Neural progenitor cell (in vitro differentiated cells): ENCODE measurements at regions not wholly inside any gene's neighbourhood (a gene's known extent, or its start where the extent isn't known, plus 50 kb on each side); places are given as distances from the start of the nearest gene placed in this dataset.

Source experiments
- DNase-seq: peaks from one replicate; pipeline ENCODE4 v3.0.0-alpha.2; 2016; ENCODE audit warnings: low spot score
- H2AFZ ChIP-seq: fragments of 200-600 bp; sonication (generic); replicated peaks from 2 replicates; pipeline ENCODE4 v1.6.1; 2016; ENCODE audit warnings: antibody characterized with exemption
- H3F3A ChIP-seq: fragments of 200-600 bp; sonication (generic); 2 replicates; pipeline ENCODE4 v1.6.1; 2016; ENCODE audit warnings: antibody characterized with exemption, low read depth
- H3K27ac ChIP-seq: fragments of 200-600 bp; sonication (generic); 2 replicates; pipeline ENCODE4 v1.5.1; 2016; ENCODE audit warnings: mild to moderate bottlenecking
- H3K27me3 ChIP-seq: fragments of 200-600 bp; sonication (generic); 2 replicates; pipeline ENCODE4 v1.6.1; 2016; ENCODE audit warnings: mild to moderate bottlenecking, moderate library complexity
- H3K36me3 ChIP-seq: fragments of 200-600 bp; sonication (generic); 2 replicates; pipeline ENCODE4 v1.5.1; 2016
- H3K4me1 ChIP-seq: fragments of 200-600 bp; sonication (generic); 2 replicates; pipeline ENCODE4 v1.6.1; 2016; ENCODE audit warnings: mixed run types
- H3K4me2 ChIP-seq: fragments of 200-600 bp; sonication (generic); 2 replicates; pipeline ENCODE4 v1.6.1; 2016
- H3K4me3 ChIP-seq: fragments of 200-600 bp; sonication (generic); 2 replicates; pipeline ENCODE4 v1.5.1; 2016
- H3K79me2 ChIP-seq: fragments of 200-600 bp; sonication (generic); 2 replicates; pipeline ENCODE4 v1.6.1; 2016; ENCODE audit warnings: low read depth
- H3K9ac ChIP-seq: fragments of 200-600 bp; sonication (generic); 2 replicates; pipeline ENCODE4 v1.6.1; 2016
- H3K9me3 ChIP-seq: fragments of 200-600 bp; sonication (generic); 2 replicates; pipeline ENCODE4 v1.5.1; 2016; ENCODE audit warnings: low read depth
- H4K20me1 ChIP-seq: fragments of 200-600 bp; sonication (generic); 2 replicates; pipeline ENCODE4 v1.6.1; 2016; ENCODE audit warnings: low read depth
- H3K27ac Mint-ChIP-seq: 3 replicates; pipeline ENCODE4 v1.8.0; 2021; ENCODE audit warnings: mixed read lengths
- H3K27me3 Mint-ChIP-seq: 2 replicates; pipeline ENCODE4 v1.8.0; 2022; ENCODE audit warnings: low read depth, mild to moderate bottlenecking, inconsistent platforms, moderate library complexity, mixed read lengths; ENCODE audit not compliant: insufficient read depth
- H3K36me3 Mint-ChIP-seq: 3 replicates; pipeline ENCODE4 v1.8.0; 2021; ENCODE audit warnings: mixed read lengths
- H3K4me1 Mint-ChIP-seq: 3 replicates; pipeline ENCODE4 v1.8.0; 2021; ENCODE audit warnings: mixed read lengths
- H3K4me3 Mint-ChIP-seq: 3 replicates; pipeline ENCODE4 v1.8.0; 2021; ENCODE audit warnings: mild to moderate bottlenecking, moderate library complexity, mixed read lengths
- H3K9me3 Mint-ChIP-seq: 3 replicates; pipeline ENCODE4 v1.8.0; 2020; ENCODE audit warnings: mixed read lengths
- EZH2 ChIP-seq: fragments of 200-600 bp; sonication (generic); IDR thresholded peaks from 2 replicates; pipeline ENCODE4 v1.6.1; 2017; ENCODE audit warnings: antibody characterized with exemption, mild to moderate bottlenecking, moderate library complexity
- EZH2phosphoT487 ChIP-seq: fragments of 200-600 bp; sonication (generic); IDR thresholded peaks from 2 replicates; pipeline ENCODE4 v1.6.1; 2017; ENCODE audit warnings: antibody characterized with exemption
- TF ChIP-seq, protein P1 (sequence below): fragments of 200-600 bp; sonication (generic); IDR thresholded peaks from 2 replicates; pipeline ENCODE4 v1.5.1; 2017; ENCODE audit warnings: antibody characterized with exemption, mild to moderate bottlenecking

GRCh38 chr9:1879501-1879900 is 135.6 kb upstream of the SMARCA2 start:
- Mint-ChIP-seq H3K4me1 (no peaks in the 10 kb centered on the region), H3K27me3 (peaks cover 2% of the 10 kb centered on the region)

GRCh38 chr9:1880038-1880565 is 135.0 kb upstream of the SMARCA2 start:
- Mint-ChIP-seq H3K27me3 (peaks cover 4% of the 10 kb centered on the region), H3K4me1 (no peaks in the 10 kb centered on the region), H3K36me3 (no peaks in the 10 kb centered on the region), H3K27ac (no peak overlapping the region), H3K9me3 (no peaks in the 10 kb centered on the region), H3K4me3 (no peak overlapping the region)
- Histone ChIP-seq H3K4me3 (no peak overlapping the region), H3K27me3 (no peaks in the 10 kb centered on the region), H3K4me2 (no peak overlapping the region), H4K20me1 (no peaks in the 10 kb centered on the region), H3F3A (no peaks in the 10 kb centered on the region), H3K4me1 (no peaks in the 10 kb centered on the region), H3K9ac (no peak overlapping the region), H3K27ac (no peak overlapping the region), H3K36me3 (no peaks in the 10 kb centered on the region), H3K79me2 (no peaks in the 10 kb centered on the region), H2AFZ (no peak overlapping the region), H3K9me3 (no peaks in the 10 kb centered on the region)
- no peak for DNase-seq
- TF ChIP-seq EZH2 (no peak), EZH2phosphoT487 (no peak)
- TF ChIP-seq, protein P1, sequence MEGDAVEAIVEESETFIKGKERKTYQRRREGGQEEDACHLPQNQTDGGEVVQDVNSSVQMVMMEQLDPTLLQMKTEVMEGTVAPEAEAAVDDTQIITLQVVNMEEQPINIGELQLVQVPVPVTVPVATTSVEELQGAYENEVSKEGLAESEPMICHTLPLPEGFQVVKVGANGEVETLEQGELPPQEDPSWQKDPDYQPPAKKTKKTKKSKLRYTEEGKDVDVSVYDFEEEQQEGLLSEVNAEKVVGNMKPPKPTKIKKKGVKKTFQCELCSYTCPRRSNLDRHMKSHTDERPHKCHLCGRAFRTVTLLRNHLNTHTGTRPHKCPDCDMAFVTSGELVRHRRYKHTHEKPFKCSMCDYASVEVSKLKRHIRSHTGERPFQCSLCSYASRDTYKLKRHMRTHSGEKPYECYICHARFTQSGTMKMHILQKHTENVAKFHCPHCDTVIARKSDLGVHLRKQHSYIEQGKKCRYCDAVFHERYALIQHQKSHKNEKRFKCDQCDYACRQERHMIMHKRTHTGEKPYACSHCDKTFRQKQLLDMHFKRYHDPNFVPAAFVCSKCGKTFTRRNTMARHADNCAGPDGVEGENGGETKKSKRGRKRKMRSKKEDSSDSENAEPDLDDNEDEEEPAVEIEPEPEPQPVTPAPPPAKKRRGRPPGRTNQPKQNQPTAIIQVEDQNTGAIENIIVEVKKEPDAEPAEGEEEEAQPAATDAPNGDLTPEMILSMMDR: no peak

More at GRCh38 chr9:1879501-1879900, 135.6 kb upstream of the SMARCA2 start:
- Mint-ChIP-seq H3K4me3 (no peak overlapping the region), H3K9me3 (no peaks in the 10 kb centered on the region), H3K36me3 (no peaks in the 10 kb centered on the region), H3K27ac (no peak overlapping the region)
- Histone ChIP-seq H3K36me3 (no peaks in the 10 kb centered on the region), H3K9ac (no peak overlapping the region), H3K27ac (no peak overlapping the region), H3F3A (no peaks in the 10 kb centered on the region), H3K79me2 (no peaks in the 10 kb centered on the region), H4K20me1 (no peaks in the 10 kb centered on the region), H3K4me2 (no peak overlapping the region), H3K4me3 (no peak overlapping the region), H3K4me1 (no peaks in the 10 kb centered on the region), H3K27me3 (no peaks in the 10 kb centered on the region), H2AFZ (no peak overlapping the region), H3K9me3 (no peaks in the 10 kb centered on the region)
- TF ChIP-seq EZH2 (no peak), EZH2phosphoT487 (no peak)
- TF ChIP-seq, protein P1: no peak
- no peak for DNase-seq

DNA sequence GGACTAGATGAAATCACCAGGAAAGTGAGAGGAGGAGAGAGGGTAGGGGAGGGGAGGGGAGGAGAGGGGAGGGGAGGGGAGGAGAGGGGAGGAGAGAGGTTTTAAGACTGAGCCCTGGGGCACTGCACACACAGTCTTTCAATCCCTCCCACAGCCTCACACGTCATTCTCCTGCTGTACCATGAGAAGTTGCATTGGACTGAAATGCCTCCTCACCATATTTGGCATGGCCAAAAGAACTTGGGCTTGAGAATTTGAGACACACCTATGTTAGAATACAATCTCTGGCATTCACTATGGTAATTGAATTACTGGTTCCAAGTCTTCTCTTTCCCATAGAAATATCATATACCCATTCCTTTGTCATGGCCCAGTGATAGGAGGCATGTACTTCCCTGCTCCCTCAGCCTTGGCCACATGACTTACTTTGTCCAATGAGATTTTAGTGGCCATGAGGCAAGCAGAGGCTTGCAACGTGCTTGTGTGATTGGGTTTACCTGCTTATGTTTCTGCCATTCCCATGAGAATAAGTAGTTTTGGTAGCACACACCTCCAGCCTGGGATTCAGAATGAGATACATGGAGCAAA is 133.3 kb upstream of the SMARCA2 start:
- Mint-ChIP-seq H3K4me3 (no peak overlapping the region), H3K9me3 (no peaks in the 10 kb centered on the region), H3K27ac (no peak overlapping the region), H3K27me3 (peaks cover 4% of the 10 kb centered on the region), H3K4me1 (no peaks in the 10 kb centered on the region), H3K36me3 (no peaks in the 10 kb centered on the region)
- Histone ChIP-seq H3K4me3 (no peak overlapping the region), H3K9me3 (no peaks in the 10 kb centered on the region), H3K9ac (no peak overlapping the region), H4K20me1 (no peaks in the 10 kb centered on the region), H3K79me2 (no peaks in the 10 kb centered on the region), H3K27ac (no peak overlapping the region), H3F3A (no peaks in the 10 kb centered on the region), H3K4me1 (no peaks in the 10 kb centered on the region), H2AFZ (no peak overlapping the region), H3K36me3 (no peaks in the 10 kb centered on the region), H3K27me3 (no peaks in the 10 kb centered on the region), H3K4me2 (no peak overlapping the region)
- no peak for DNase-seq
- TF ChIP-seq, protein P1: no peak
